Psoas muscle (tissue), 7 donors: ENCODE measurements at regions not wholly inside any gene's neighbourhood (a gene's known extent, or its start where the extent isn't known, plus 50 kb on each side); places are given as distances from the start of the nearest gene placed in this dataset.

Experiments
- ATAC-seq, 4 donors: fragments of 200-7000 bp; cut with Tn5 transposase; one replicate each; pipeline ENCODE4 v1.9.1; 2020; ENCODE audit warnings: moderate library complexity in 3 of 4, mild to moderate bottlenecking in 2 of 4
- DNase-seq, 2 donors: peaks; one replicate each; pipeline ENCODE4 v3.0.0-alpha.2; 2020
- H3K27ac ChIP-seq: fragments of 200-600 bp; one replicate; pipeline ENCODE4 v1.8.0; 2022
- H3K27me3 ChIP-seq, 3 donors: fragments of 200-600 bp in 1 of 3; one replicate each; pipeline versions ENCODE4 v1.6.1 to v1.8.0; 2013 to 2022; ENCODE audit warnings: low read length in 2 of 3, mild to moderate bottlenecking in 2 of 3, moderate library complexity in 1 of 3; ENCODE audit not compliant: insufficient read depth in 3 of 3
- H3K36me3 ChIP-seq, 2 donors: fragments of 200-600 bp in 1 of 2; one replicate each; pipeline versions ENCODE4 v1.6.1 to v1.8.0; 2013 to 2022; ENCODE audit warnings: low read depth in 1 of 2, mild to moderate bottlenecking in 1 of 2, moderate library complexity in 1 of 2; ENCODE audit not compliant: insufficient read depth in 1 of 2
- H3K4me1 ChIP-seq: fragments of 200-600 bp; one replicate; pipeline ENCODE4 v1.8.0; 2022
- H3K4me3 ChIP-seq: fragments of 200-600 bp; one replicate; pipeline ENCODE4 v1.8.0; 2022; ENCODE audit warnings: mild to moderate bottlenecking
- H3K9me3 ChIP-seq: fragments of 200-600 bp; one replicate; pipeline ENCODE4 v1.8.0; 2022
- WGBS, 3 donors: extraction: QIAGEN DNeasy Blood & Tissue Kit; methylation state at CpG; one replicate each; pipeline versions ENCODE4 v1.1.6 to v1.1.7; 2013; 5-methylcytosine and 5-hydroxymethylcytosine counted together
- intact Hi-C, 2 donors: fragments of 100-400 bp; cut with DNase I; formaldehyde crosslinking; loops; one replicate each; pipeline versions ENCODE4 v1.11.0 to v1.14.2; 2022
- TF ChIP-seq, protein P1 (sequence below): fragments of 200-600 bp; IDR thresholded peaks from one replicate; pipeline ENCODE4 v1.8.0; 2022; ENCODE audit warnings: antibody characterized with exemption
- donor health status: healthy with polysubstance abuse.
- donor health status: DM: no; HTN: no; CAD: no; lungs with moderate emphysema.
- donor health status: Bipolar disorder and iron deficiency.
- donor health status: healthy.
- donor health status: DM: yes; HTN: yes; CAD: no.
- donor health status: DM: no; HTN: no; CAD: no.
- donor health status: DM: yes; HTN: yes; CAD: no.

DNA sequence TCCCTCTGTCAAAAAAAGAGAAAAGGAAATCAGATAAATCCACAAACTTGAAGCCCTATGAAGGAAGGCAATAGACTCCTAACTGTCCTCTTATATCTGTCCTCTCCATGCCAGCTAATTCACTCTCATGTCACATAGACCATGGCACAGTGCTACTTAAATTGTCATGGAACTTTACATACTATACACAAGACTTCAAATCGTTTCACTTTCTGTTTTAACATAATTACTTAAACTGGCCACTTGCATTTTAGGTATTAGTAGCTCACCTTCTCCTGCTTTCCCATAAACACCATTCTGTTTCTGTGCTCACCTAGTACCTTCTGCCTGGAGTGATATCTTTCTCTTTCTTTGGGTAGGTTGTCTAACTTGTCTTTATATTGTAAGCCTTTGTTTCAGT, 816.7 kb upstream of the KIF2B start:
- Histone ChIP-seq H3K9me3 (no peaks in the 10 kb centered on the region), H3K27ac (no peak overlapping the region), H3K4me1 (no peaks in the 10 kb centered on the region), H3K4me3 (no peak overlapping the region), H3K36me3 (no peaks in the 10 kb centered on the region), H3K27me3 (no peaks in the 10 kb centered on the region)
- intact Hi-C loops, result no loop called here
- DNase-seq, result no peak
- WGBS, 3 donors, result 56 to 63% (median 61%) methylated on average over 1 of the region's 1 CpG
- no peak for ATAC-seq
- TF ChIP-seq, protein P1, sequence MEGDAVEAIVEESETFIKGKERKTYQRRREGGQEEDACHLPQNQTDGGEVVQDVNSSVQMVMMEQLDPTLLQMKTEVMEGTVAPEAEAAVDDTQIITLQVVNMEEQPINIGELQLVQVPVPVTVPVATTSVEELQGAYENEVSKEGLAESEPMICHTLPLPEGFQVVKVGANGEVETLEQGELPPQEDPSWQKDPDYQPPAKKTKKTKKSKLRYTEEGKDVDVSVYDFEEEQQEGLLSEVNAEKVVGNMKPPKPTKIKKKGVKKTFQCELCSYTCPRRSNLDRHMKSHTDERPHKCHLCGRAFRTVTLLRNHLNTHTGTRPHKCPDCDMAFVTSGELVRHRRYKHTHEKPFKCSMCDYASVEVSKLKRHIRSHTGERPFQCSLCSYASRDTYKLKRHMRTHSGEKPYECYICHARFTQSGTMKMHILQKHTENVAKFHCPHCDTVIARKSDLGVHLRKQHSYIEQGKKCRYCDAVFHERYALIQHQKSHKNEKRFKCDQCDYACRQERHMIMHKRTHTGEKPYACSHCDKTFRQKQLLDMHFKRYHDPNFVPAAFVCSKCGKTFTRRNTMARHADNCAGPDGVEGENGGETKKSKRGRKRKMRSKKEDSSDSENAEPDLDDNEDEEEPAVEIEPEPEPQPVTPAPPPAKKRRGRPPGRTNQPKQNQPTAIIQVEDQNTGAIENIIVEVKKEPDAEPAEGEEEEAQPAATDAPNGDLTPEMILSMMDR, result no peak

DNA sequence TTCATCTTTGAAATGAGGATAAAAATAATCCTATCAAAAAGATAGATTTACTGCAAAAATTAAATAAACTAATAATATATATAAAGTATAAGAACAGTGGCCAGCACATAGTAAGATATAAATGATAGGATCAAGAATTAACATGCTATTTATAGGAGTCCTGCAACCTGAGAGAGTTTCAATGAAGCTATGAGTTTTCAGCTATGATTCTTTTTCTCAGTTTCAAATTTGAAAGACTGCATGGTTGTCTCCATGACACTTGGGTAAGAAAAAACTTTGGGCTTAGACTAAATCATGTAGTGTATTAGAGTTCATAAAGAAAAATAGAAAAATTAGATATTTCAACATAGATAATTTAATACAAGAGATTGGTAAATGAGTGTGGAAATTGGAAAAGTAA, 817.8 kb upstream of the KIF2B start:
- Histone ChIP-seq H3K4me1 (no peaks in the 10 kb centered on the region), H3K36me3 (no peaks in the 10 kb centered on the region), H3K4me3 (no peak overlapping the region), H3K27me3 (no peaks in the 10 kb centered on the region), H3K9me3 (no peaks in the 10 kb centered on the region), H3K27ac (no peak overlapping the region)
- TF ChIP-seq, protein P1, result no peak
- intact Hi-C loops, result no loop called here
- DNase-seq (no peak), ATAC-seq (no peak)

DNA sequence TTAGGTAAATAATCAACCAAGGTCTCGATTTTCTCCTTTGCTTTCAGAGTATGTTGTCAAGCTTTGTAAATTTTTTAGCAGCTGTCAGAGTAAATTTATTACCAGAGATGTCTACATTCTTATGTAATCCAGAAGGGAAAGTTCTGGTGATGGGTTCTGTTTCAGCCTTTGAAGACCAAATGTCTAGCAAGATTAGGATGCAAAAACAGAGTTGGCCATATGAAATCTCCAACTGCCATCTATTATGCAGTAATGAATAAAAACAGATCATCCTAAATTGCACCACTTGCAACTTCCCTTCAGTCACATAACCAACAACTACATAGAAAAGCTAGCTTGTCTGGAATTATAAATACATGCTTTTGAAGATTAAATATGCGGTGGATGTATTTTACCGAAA, 826.8 kb upstream of the KIF2B start:
- no peak overlapping the region for H3K4me3 ChIP-seq
- H3K27me3 ChIP-seq, result no peaks in the 10 kb centered on the region
- no peaks in the 10 kb centered on the region for H3K36me3 ChIP-seq
- H3K27ac ChIP-seq, result no peak overlapping the region
- no peaks in the 10 kb centered on the region for H3K9me3 ChIP-seq
- TF ChIP-seq, protein P1, result no peak
- 78 to 81% (median 80%) methylated on average over 3 of the region's 3 CpGs for WGBS, 3 donors
- intact Hi-C loops, result no loop called here
- H3K4me1 ChIP-seq, result no peaks in the 10 kb centered on the region
- ATAC-seq (no peak), DNase-seq (no peak)

DNA sequence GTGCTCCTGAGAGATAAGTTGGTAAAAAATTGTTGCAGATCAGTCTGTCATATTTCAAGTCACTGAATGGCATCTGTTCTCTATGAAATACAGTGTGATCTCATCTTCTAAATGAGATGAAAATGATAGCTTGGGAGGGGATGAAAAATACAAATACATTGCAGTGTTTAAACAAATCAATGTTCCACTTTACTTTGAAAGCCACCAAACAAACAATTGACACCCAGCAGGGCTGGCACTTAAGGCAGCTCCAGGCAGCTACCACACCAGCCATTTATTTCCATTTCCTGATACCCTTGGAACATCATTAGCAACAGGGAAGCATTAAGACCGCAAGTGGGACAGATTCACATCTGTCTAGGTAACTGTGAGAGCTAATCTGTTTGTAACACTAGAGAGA, 827.6 kb upstream of the KIF2B start:
- no peaks in the 10 kb centered on the region for H3K4me1 ChIP-seq
- DNase-seq, result no peak
- H3K36me3 ChIP-seq, result no peaks in the 10 kb centered on the region
- ATAC-seq, result no peak
- no peaks in the 10 kb centered on the region for H3K27me3 ChIP-seq
- WGBS, 3 donors, result 76 to 90% (median 81%) methylated on average over 1 of the region's 1 CpG
- intact Hi-C loops, result no loop called here
- H3K9me3 ChIP-seq, result no peaks in the 10 kb centered on the region
- no peak overlapping the region for H3K4me3 ChIP-seq
- H3K27ac ChIP-seq, result no peak overlapping the region
- TF ChIP-seq, protein P1, result no peak

DNA sequence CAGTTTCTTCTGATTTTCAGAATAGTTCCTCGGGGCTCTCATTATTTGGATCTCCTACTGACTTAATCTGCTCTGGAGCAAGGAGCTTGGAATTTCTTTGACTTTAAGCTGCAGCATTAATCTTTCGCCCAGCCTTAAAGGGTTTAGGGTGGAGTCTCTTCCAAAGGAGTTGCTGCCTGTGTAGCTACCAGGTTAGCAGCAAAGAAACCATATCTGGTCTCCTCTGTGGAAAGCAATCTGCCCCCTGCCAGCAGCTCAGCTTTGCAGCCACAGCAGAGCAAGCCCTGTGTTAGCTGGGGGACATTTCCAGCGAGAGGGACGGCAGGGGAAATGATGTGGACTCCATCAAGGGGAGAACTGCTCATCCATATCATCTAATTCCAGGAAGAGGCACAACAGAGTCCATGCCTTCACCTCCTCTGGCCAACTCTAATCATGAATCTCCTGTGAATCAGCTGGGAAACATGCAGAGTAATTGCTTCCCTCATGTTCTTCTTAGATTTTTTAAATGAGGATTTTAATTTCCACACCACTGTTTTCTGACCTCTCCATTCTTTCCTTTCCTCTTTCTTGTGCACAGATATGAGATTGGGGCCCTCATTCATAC, 827.6 kb upstream of the CA10 start:
- 42 to 52% (median 48%) methylated on average over 4 of the region's 4 CpGs for WGBS, 3 donors
- no peak overlapping the region for H3K27ac ChIP-seq
- ATAC-seq (no peak), DNase-seq (no peak)
- H3K27me3 ChIP-seq, result no peaks in the 10 kb centered on the region
- no peaks in the 10 kb centered on the region for H3K36me3 ChIP-seq
- intact Hi-C loops, result no loop called here
- H3K4me1 ChIP-seq, result no peaks in the 10 kb centered on the region
- TF ChIP-seq, protein P1, result no peak
- H3K4me3 ChIP-seq, result no peak overlapping the region
- no peaks in the 10 kb centered on the region for H3K9me3 ChIP-seq
